Cardiac muscle cell (in vitro differentiated cells and primary cell): ENCODE measurements at regions not wholly inside any gene's neighbourhood (a gene's known extent, or its start where the extent isn't known, plus 50 kb on each side); places are given as distances from the start of the nearest gene placed in this dataset.

Experiments used
- DNase-seq, 2 donors: peaks; one replicate each; pipeline versions ENCODE4 v3.0.0 to v3.0.0-alpha.2; 2010 to 2017; ENCODE audit warnings: low read depth in 1 of 2, low spot score in 1 of 2
- H3K27ac ChIP-seq: fragments of 200-600 bp; sonication (generic); 2 replicates; pipeline ENCODE4 v1.5.1; 2016
- H3K27me3 ChIP-seq: fragments of 200-600 bp; sonication (generic); 2 replicates; pipeline ENCODE4 v1.6.0; 2016; ENCODE audit warnings: control low read depth
- H3K36me3 ChIP-seq: fragments of 200-600 bp; sonication (generic); 2 replicates; pipeline ENCODE4 v1.5.1; 2016; ENCODE audit warnings: control low read depth
- H3K4me1 ChIP-seq: fragments of 200-600 bp; sonication (generic); 2 replicates; pipeline ENCODE4 v1.8.1; 2017; ENCODE audit warnings: low read depth, mild to moderate bottlenecking, mixed run types
- H3K4me3 ChIP-seq: fragments of 200-600 bp; sonication (generic); 2 replicates; pipeline ENCODE4 v1.5.1; 2016; ENCODE audit warnings: mild to moderate bottlenecking
- H3K9me3 ChIP-seq: fragments of 200-600 bp; sonication (generic); 2 replicates; pipeline ENCODE4 v1.5.1; 2017; ENCODE audit warnings: low read depth, mild to moderate bottlenecking, control low read depth
- CTCF ChIP-seq: IDR thresholded peaks from 2 replicates; pipeline ENCODE4 v1.5.1; 2012; ENCODE audit warnings: low read depth, mild to moderate bottlenecking, low read length

GRCh38 chr5:118544887-118545449 lies 443.4 kb downstream of the DTWD2 start:
- no peak for DNase-seq
- TF ChIP-seq CTCF: no peak
- Histone ChIP-seq H3K4me3 (no peak overlapping the region), H3K4me1 (no peaks in the 10 kb centered on the region), H3K36me3 (no peaks in the 10 kb centered on the region), H3K27ac (no peak overlapping the region), H3K27me3 (no peaks in the 10 kb centered on the region), H3K9me3 (no peaks in the 10 kb centered on the region)

GRCh38 chr5:118533923-118534322 lies 454.4 kb downstream of the DTWD2 start:
- no peaks in the 10 kb centered on the region for H3K9me3 ChIP-seq
- no peaks in the 10 kb centered on the region for H3K36me3 ChIP-seq
- TF ChIP-seq CTCF: no peak
- DNase-seq: no peak
- H3K4me3 ChIP-seq: no peak overlapping the region
- peaks cover 16% of the 10 kb centered on the region for H3K4me1 ChIP-seq
- peak overlapping the region; percentile 41 for H3K27ac ChIP-seq
- no peaks in the 10 kb centered on the region for H3K27me3 ChIP-seq

GRCh38 chr5:118533156-118533555 lies 455.2 kb downstream of the DTWD2 start:
- H3K4me3 ChIP-seq: no peak overlapping the region
- TF ChIP-seq CTCF: no peak
- DNase-seq: no peak
- H3K4me1 ChIP-seq: peaks cover 16% of the 10 kb centered on the region
- no peaks in the 10 kb centered on the region for H3K36me3 ChIP-seq
- no peaks in the 10 kb centered on the region for H3K9me3 ChIP-seq
- peak overlapping the region; percentile 41 for H3K27ac ChIP-seq
- H3K27me3 ChIP-seq: no peaks in the 10 kb centered on the region

- H3K9me3 ChIP-seq: no peaks in the 10 kb centered on the region
- no peaks in the 10 kb centered on the region for H3K27me3 ChIP-seq
- no peak overlapping the region for H3K4me3 ChIP-seq
- DNase-seq: no peak
- peaks cover 16% of the 10 kb centered on the region for H3K4me1 ChIP-seq
- H3K27ac ChIP-seq: no peak overlapping the region
- no peaks in the 10 kb centered on the region for H3K36me3 ChIP-seq
- TF ChIP-seq CTCF: no peak
Observed at GRCh38 chr5:118531276-118531675, 457.1 kb downstream of the DTWD2 start.

GRCh38 chr5:118529361-118530144 lies 458.8 kb downstream of the DTWD2 start:
- Histone ChIP-seq H3K4me1 (peaks cover 16% of the 10 kb centered on the region), H3K9me3 (no peaks in the 10 kb centered on the region), H3K4me3 (no peak overlapping the region), H3K27ac (no peak overlapping the region), H3K27me3 (no peaks in the 10 kb centered on the region), H3K36me3 (no peaks in the 10 kb centered on the region)
- DNase-seq: peak in 1 of 2 donors; percentile 60
- no peak for TF ChIP-seq CTCF
